Astrocyte (in vitro differentiated cells and primary cell): ENCODE measurements at regions not wholly inside any gene's neighbourhood (a gene's known extent, or its start where the extent isn't known, plus 50 kb on each side); places are given as distances from the start of the nearest gene placed in this dataset.

Experiments used
- DNase-seq: peaks from one replicate; pipeline ENCODE4 v3.0.0-alpha.2; 2010; ENCODE audit warnings: low read depth
- FAIRE-seq: peaks from 2 replicates; lab custom pipeline; 2011; peaks lifted over from hg19 to GRCh38; lab: Jason Lieb, UNC
- H2AFZ ChIP-seq: 2 replicates; pipeline ENCODE4 v1.6.0; 2012; ENCODE audit warnings: low read depth, low read length, inconsistent platforms
- H3K27ac ChIP-seq: 2 replicates; pipeline ENCODE4 v1.5.1; 2011; ENCODE audit warnings: low read depth, low read length, inconsistent platforms
- H3K27me3 ChIP-seq: 2 replicates; pipeline ENCODE4 v1.6.0; 2011; ENCODE audit warnings: low read length, inconsistent platforms; ENCODE audit not compliant: insufficient read depth
- H3K36me3 ChIP-seq: 2 replicates; pipeline ENCODE4 v1.5.1; 2011; ENCODE audit warnings: low read length, inconsistent platforms; ENCODE audit not compliant: insufficient read depth
- H3K4me1 ChIP-seq: 2 replicates; pipeline ENCODE4 v1.5.1; 2011; ENCODE audit warnings: low read length, inconsistent platforms; ENCODE audit not compliant: insufficient read depth
- H3K4me2 ChIP-seq: 2 replicates; pipeline ENCODE4 v1.6.0; 2012; ENCODE audit warnings: low read length, inconsistent platforms
- H3K4me3 ChIP-seq: 2 replicates; pipeline ENCODE4 v1.5.1; 2011; ENCODE audit warnings: low read depth, mild to moderate bottlenecking, low read length, inconsistent platforms; ENCODE audit not compliant: insufficient read depth
- H3K79me2 ChIP-seq: 2 replicates; pipeline ENCODE4 v1.6.0; 2012; ENCODE audit warnings: mild to moderate bottlenecking, low read length, inconsistent platforms; ENCODE audit not compliant: insufficient read depth
- H3K9ac ChIP-seq: 2 replicates; pipeline ENCODE4 v1.6.0; 2012; ENCODE audit warnings: mild to moderate bottlenecking, low read length, inconsistent platforms
- H3K9me3 ChIP-seq: 2 replicates; pipeline ENCODE4 v1.5.1; 2012; ENCODE audit warnings: low read depth, mild to moderate bottlenecking, low read length, inconsistent platforms; ENCODE audit not compliant: insufficient read depth
- H4K20me1 ChIP-seq: 2 replicates; pipeline ENCODE4 v1.6.0; 2012; ENCODE audit warnings: low read length, inconsistent platforms; ENCODE audit not compliant: insufficient read depth
- H3K27ac Mint-ChIP-seq: one replicate; pipeline ENCODE4 v1.8.0; 2021; ENCODE audit warnings: mild to moderate bottlenecking, mixed read lengths; ENCODE audit not compliant: unreplicated experiment
- H3K27me3 Mint-ChIP-seq: one replicate; pipeline ENCODE4 v1.8.0; 2021; ENCODE audit warnings: low read depth, mixed read lengths; ENCODE audit not compliant: unreplicated experiment
- H3K36me3 Mint-ChIP-seq: one replicate; pipeline ENCODE4 v1.8.0; 2021; ENCODE audit warnings: low read depth, mixed read lengths; ENCODE audit not compliant: unreplicated experiment
- H3K4me1 Mint-ChIP-seq: one replicate; pipeline ENCODE4 v1.8.0; 2021; ENCODE audit warnings: low read depth, mixed read lengths; ENCODE audit not compliant: unreplicated experiment
- H3K4me3 Mint-ChIP-seq: one replicate; pipeline ENCODE4 v1.8.0; 2021; ENCODE audit warnings: mild to moderate bottlenecking, moderate library complexity, mixed read lengths; ENCODE audit not compliant: unreplicated experiment
- H3K9me3 Mint-ChIP-seq: one replicate; pipeline ENCODE4 v1.8.0; 2021; ENCODE audit warnings: mild to moderate bottlenecking, mixed read lengths; ENCODE audit not compliant: unreplicated experiment
- EZH2 ChIP-seq: IDR thresholded peaks from 2 replicates; pipeline ENCODE4 v1.6.1; 2012; ENCODE audit warnings: mild to moderate bottlenecking, low read length, inconsistent platforms; ENCODE audit not compliant: insufficient read depth
- TF ChIP-seq, protein P1 (sequence below): IDR thresholded peaks from 2 replicates; pipeline ENCODE4 v1.5.1; 2011; ENCODE audit warnings: low read depth, mild to moderate bottlenecking, inconsistent platforms, low read length, moderate library complexity; ENCODE audit not compliant: insufficient read depth

DNA sequence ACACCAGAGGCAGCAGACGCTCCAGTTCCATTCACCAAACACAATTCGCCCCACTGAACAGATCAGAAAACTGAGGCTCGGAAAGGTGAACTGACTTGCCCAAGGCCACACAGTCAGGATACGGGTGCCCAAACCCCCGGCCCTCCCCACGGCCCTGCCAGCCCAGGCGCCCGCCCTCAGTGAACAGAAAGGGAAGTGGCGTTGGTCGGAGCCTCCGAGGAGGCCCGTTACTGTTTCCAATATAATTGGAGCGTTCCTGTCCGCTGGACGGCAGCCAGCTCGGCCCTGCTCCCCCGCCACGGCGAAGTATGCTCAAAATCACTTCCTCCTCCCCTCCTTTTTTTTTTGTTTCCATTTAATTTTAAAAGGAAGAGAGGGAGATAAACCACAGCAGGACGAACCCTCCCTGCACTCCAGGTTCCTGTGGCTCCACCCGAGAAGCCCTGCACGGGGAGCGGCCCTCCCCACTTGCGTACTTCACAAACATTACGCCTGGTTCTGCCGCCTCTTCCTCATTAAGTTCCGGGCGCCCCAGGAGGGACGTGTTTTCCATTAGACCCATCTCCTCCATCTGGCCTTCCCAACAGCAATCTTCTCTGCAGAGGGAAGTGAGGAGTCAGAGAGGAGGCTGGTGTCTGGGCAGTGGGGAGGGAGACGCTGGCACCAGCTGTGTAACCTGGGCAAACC, 61.1 kb downstream of the NCOR2 start:
- H3K9me3 Mint-ChIP-seq, result no peaks in the 10 kb centered on the region
- H3K4me1 Mint-ChIP-seq, result peaks cover 69% of the 10 kb centered on the region
- no peak overlapping the region for H2AFZ ChIP-seq
- H3K27ac Mint-ChIP-seq, result no peak overlapping the region
- DNase-seq, result peak; percentile 70
- peak overlapping the region; percentile 62 for H3K27ac ChIP-seq
- H3K36me3 ChIP-seq, result no peaks in the 10 kb centered on the region
- no peaks in the 10 kb centered on the region for H3K9me3 ChIP-seq
- H3K4me1 ChIP-seq, result peaks cover 63% of the 10 kb centered on the region
- H3K27me3 Mint-ChIP-seq, result no peaks in the 10 kb centered on the region
- FAIRE-seq, result no peak
- no peak overlapping the region for H3K4me3 ChIP-seq
- H3K4me2 ChIP-seq, result peak overlapping the region; percentile 54
- peaks cover 100% of the 10 kb centered on the region for H4K20me1 ChIP-seq
- H3K27me3 ChIP-seq, result no peaks in the 10 kb centered on the region
- H3K79me2 ChIP-seq, result peaks cover 97% of the 10 kb centered on the region
- peaks cover 17% of the 10 kb centered on the region for H3K36me3 Mint-ChIP-seq
- H3K4me3 Mint-ChIP-seq, result peak overlapping the region; percentile 60
- TF ChIP-seq, protein P1, sequence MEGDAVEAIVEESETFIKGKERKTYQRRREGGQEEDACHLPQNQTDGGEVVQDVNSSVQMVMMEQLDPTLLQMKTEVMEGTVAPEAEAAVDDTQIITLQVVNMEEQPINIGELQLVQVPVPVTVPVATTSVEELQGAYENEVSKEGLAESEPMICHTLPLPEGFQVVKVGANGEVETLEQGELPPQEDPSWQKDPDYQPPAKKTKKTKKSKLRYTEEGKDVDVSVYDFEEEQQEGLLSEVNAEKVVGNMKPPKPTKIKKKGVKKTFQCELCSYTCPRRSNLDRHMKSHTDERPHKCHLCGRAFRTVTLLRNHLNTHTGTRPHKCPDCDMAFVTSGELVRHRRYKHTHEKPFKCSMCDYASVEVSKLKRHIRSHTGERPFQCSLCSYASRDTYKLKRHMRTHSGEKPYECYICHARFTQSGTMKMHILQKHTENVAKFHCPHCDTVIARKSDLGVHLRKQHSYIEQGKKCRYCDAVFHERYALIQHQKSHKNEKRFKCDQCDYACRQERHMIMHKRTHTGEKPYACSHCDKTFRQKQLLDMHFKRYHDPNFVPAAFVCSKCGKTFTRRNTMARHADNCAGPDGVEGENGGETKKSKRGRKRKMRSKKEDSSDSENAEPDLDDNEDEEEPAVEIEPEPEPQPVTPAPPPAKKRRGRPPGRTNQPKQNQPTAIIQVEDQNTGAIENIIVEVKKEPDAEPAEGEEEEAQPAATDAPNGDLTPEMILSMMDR, result no peak
- H3K9ac ChIP-seq, result peak overlapping the region; percentile 53

DNA sequence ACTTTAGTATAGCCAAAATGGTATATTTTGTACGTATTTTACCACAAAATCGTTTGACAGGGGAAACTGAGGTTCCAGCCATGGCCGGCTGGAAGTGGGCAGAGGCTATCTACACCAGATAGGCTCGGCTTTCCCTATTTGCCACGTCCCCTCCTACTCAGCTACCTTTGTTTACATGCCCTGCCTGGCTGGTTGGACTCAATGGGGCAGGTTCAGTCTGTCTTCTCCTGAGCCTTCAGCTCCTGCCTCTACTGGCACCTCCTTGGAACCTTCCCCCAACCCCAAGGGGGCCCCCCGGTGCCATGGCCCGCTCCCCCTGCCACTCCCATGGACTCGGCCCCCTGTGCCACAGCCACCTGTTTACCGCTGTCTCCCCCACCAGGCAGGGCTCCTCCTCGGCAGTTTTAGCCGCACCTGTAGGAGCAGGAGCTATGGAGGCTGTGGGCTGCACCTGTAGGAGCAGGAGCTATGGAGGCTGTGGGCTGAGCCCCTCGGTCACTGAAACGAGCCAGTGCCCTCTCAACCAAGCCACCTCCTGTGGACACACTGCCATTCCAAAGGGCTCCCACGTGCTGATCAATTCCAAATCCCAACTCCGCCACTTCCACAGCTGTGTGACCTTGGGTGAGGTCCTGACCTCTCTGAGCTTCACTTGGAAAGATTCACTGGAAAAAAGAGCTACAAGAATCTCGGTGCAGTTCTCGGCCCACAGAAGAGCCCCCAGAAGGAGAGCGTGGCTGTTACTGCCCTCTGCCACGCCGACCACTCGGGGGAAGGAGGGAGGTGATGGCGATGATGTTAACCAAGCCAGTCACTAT, 62.2 kb downstream of the NCOR2 start:
- Histone ChIP-seq H3K4me2 (no peak overlapping the region), H3K27ac (no peak overlapping the region), H3K4me3 (no peak overlapping the region), H3K9me3 (no peaks in the 10 kb centered on the region), H3K36me3 (no peaks in the 10 kb centered on the region), H4K20me1 (peaks cover 100% of the 10 kb centered on the region), H3K4me1 (peaks cover 62% of the 10 kb centered on the region), H2AFZ (no peak overlapping the region), H3K9ac (no peak overlapping the region), H3K27me3 (no peaks in the 10 kb centered on the region), H3K79me2 (peaks cover 96% of the 10 kb centered on the region)
- Mint-ChIP-seq H3K9me3 (no peaks in the 10 kb centered on the region), H3K27ac (peak overlapping the region; percentile 3), H3K4me1 (peaks cover 75% of the 10 kb centered on the region), H3K4me3 (no peak overlapping the region), H3K36me3 (peaks cover 13% of the 10 kb centered on the region), H3K27me3 (no peaks in the 10 kb centered on the region)
- no peak for TF ChIP-seq EZH2
- TF ChIP-seq, protein P1, result no peak
- FAIRE-seq (no peak), DNase-seq (no peak)
